HEK293 (cell line): ENCODE measurements at regions not wholly inside any gene's neighbourhood (a gene's known extent, or its start where the extent isn't known, plus 50 kb on each side); places are given as distances from the start of the nearest gene placed in this dataset.
"Not testable (repeated sequence)": the region's sequence is repeated elsewhere in the genome, so short reads cannot be mapped to it uniquely, and the experiment has no call there.

Experiments used
- CTCF ChIP-seq: fragments of 450-650 bp; formaldehyde crosslinking; IDR thresholded peaks from 2 replicates; pipeline ENCODE4 v1.5.1; 2016; ENCODE audit warnings: missing biosample characterization, missing genetic modification characterization
- PBX3 ChIP-seq: sonication (generic); formaldehyde crosslinking; IDR thresholded peaks from 2 replicates; pipeline ENCODE4 v1.8.1; 2022; ENCODE audit warnings: mild to moderate bottlenecking, moderate library complexity, missing genetic modification reagents
- SCRT2 ChIP-seq: fragments of 450-650 bp; formaldehyde crosslinking; IDR thresholded peaks from 2 replicates; pipeline ENCODE4 v1.5.1; 2016; ENCODE audit warnings: missing biosample characterization, missing genetic modification characterization
- ZNF121 ChIP-seq: fragments of 450-650 bp; formaldehyde crosslinking; IDR thresholded peaks from 2 replicates; pipeline ENCODE4 v1.5.1; 2016; ENCODE audit warnings: missing biosample characterization, missing genetic modification characterization
- ZNF302 ChIP-seq: fragments of 450-650 bp; formaldehyde crosslinking; IDR thresholded peaks from 2 replicates; pipeline ENCODE4 v1.5.1; 2016; ENCODE audit warnings: missing biosample characterization, missing genetic modification characterization, low read depth
- ZNF513 ChIP-seq: fragments of 450-650 bp; IDR thresholded peaks from 2 replicates; pipeline ENCODE4 v1.5.1; 2018; ENCODE audit warnings: missing biosample characterization, missing genetic modification characterization
- ZNF639 ChIP-seq: fragments of 450-650 bp; formaldehyde crosslinking; IDR thresholded peaks from 2 replicates; pipeline ENCODE4 v1.5.1; 2016; ENCODE audit warnings: missing biosample characterization, missing genetic modification characterization
- ZNF792 ChIP-seq: fragments of 450-650 bp; formaldehyde crosslinking; IDR thresholded peaks from 2 replicates; pipeline ENCODE4 v1.5.1; 2016; ENCODE audit warnings: missing biosample characterization, missing genetic modification characterization

GRCh38 chr1:47664896-47665295 lies 227.1 kb downstream of the FOXD2 start:
- not testable (repeated sequence) for TF ChIP-seq ZNF639 (tag by site-specific recombination); CTCF (tag by site-specific recombination); SCRT2 (tag by site-specific recombination); ZNF792 (tag by site-specific recombination); ZNF302 (tag by site-specific recombination); PBX3; ZNF513 (tag by site-specific recombination); ZNF121
